ENCODE measurements at regions not wholly inside any gene's neighbourhood (a gene's known extent, or its start where the extent isn't known, plus 50 kb on each side); places are given as distances from the start of the nearest gene placed in this dataset.

DNA sequence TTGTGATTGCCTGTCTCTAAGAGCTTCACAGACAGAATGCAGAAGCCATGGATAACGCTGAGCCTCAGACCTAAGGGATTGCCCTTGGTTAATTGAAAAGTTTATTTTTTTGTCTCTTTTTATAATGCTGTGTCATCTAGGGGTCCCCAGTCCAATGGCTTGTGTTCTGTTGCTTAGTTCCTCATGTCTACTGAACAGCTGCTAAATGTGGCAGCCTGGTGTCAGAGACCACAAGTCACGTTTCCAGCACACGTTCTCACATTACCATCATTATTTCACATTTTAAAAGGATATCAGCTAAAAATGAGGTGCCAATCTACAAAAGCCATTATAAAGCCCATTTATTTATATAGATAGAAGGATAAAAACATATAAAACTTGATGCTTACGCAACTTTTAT is 1362.0 kb downstream of the PCDH9 start:
- no peak overlapping the region for H3K4me2 ChIP-seq (ENCODE audit: low read depth, low read length)
- TF ChIP-seq EZH2 (optimal IDR thresholded peaks at IDR 0.05; ENCODE audit: low read depth, low read length), result no peak
- TF ChIP-seq CTCF (IDR thresholded peaks at IDR 0.05; ENCODE audit: low read length), result no peak
- no peak for TF ChIP-seq EZH2phosphoT487 (IDR thresholded peaks at IDR 0.05; ENCODE audit: low read length)
- H3K9me2 ChIP-seq (replicated peaks; ENCODE audit: insufficient read depth, low read length), result no peaks in the 10 kb centered on the region
- no peaks in the 10 kb centered on the region for H4K20me1 ChIP-seq (ENCODE audit: insufficient read depth, low read length)
- DNase-seq, result no peak
- no peak overlapping the region for H2AFZ ChIP-seq (ENCODE audit: low read length)
- H3K9ac ChIP-seq (ENCODE audit: low read length), result no peak overlapping the region
- no peaks in the 10 kb centered on the region for H3K9me3 ChIP-seq (replicated peaks; ENCODE audit: insufficient read depth, low read length)
- no peak overlapping the region for H3K4me3 ChIP-seq (ENCODE audit: low read length)
- H3F3A ChIP-seq (ENCODE audit: insufficient read depth, low read length), result no peaks in the 10 kb centered on the region
- no peak overlapping the region for H3K27ac ChIP-seq (ENCODE audit: low read length)
- H3K27me3 ChIP-seq (replicated peaks; ENCODE audit: insufficient read depth, low read length), result no peaks in the 10 kb centered on the region
- H3K36me3 ChIP-seq (replicated peaks; ENCODE audit: insufficient read depth, low read length), result no peaks in the 10 kb centered on the region
- H3K4me1 ChIP-seq (ENCODE audit: low read length), result no peaks in the 10 kb centered on the region
- H3K79me2 ChIP-seq (ENCODE audit: low read length), result no peaks in the 10 kb centered on the region

DNA sequence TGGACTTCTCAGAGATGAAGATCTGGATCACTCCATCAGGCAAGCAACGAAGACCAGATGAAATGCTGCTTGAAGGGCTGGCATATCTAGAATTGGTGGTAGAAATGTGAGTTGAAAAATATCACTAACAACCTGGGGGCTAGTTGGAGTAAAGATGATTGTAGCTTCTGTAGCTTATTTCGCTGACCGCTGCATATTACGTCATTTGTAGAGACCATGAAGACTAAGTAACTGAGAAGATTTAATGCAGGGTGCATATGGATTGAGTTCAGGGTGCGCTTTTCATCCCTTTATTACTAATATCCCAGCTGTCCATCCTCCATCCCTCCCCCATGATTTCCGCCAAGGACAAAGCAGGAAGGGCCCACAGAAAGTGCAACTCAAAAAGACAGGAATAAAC is 1364.0 kb downstream of the PCDH9 start:
- H4K20me1 ChIP-seq (ENCODE audit: insufficient read depth, low read length), result no peaks in the 10 kb centered on the region
- H3K27ac ChIP-seq (ENCODE audit: low read length), result no peak overlapping the region
- no peaks in the 10 kb centered on the region for H3K36me3 ChIP-seq (replicated peaks; ENCODE audit: insufficient read depth, low read length)
- H3K27me3 ChIP-seq (replicated peaks; ENCODE audit: insufficient read depth, low read length), result no peaks in the 10 kb centered on the region
- TF ChIP-seq EZH2phosphoT487 (IDR thresholded peaks at IDR 0.05; ENCODE audit: low read length), result no peak
- no peak overlapping the region for H3K9ac ChIP-seq (ENCODE audit: low read length)
- H3K4me1 ChIP-seq (ENCODE audit: low read length), result no peaks in the 10 kb centered on the region
- no peaks in the 10 kb centered on the region for H3F3A ChIP-seq (ENCODE audit: insufficient read depth, low read length)
- H3K4me3 ChIP-seq (ENCODE audit: low read length), result no peak overlapping the region
- no peak overlapping the region for H3K4me2 ChIP-seq (ENCODE audit: low read depth, low read length)
- no peaks in the 10 kb centered on the region for H3K79me2 ChIP-seq (ENCODE audit: low read length)
- H3K9me2 ChIP-seq (replicated peaks; ENCODE audit: insufficient read depth, low read length), result no peaks in the 10 kb centered on the region
- no peak for DNase-seq
- no peak overlapping the region for H2AFZ ChIP-seq (ENCODE audit: low read length)
- H3K9me3 ChIP-seq (replicated peaks; ENCODE audit: insufficient read depth, low read length), result no peaks in the 10 kb centered on the region

- no peak for DNase-seq
- Histone ChIP-seq H4K20me1 (ENCODE audit: insufficient read depth, low read length) (no peaks in the 10 kb centered on the region), H3K9ac (ENCODE audit: low read length) (no peak overlapping the region), H3K9me2 (replicated peaks; ENCODE audit: insufficient read depth, low read length) (no peaks in the 10 kb centered on the region), H3K79me2 (ENCODE audit: low read length) (no peaks in the 10 kb centered on the region), H3K9me3 (replicated peaks; ENCODE audit: insufficient read depth, low read length) (no peaks in the 10 kb centered on the region), H2AFZ (ENCODE audit: low read length) (no peak overlapping the region), H3K4me3 (ENCODE audit: low read length) (no peak overlapping the region), H3K27me3 (replicated peaks; ENCODE audit: insufficient read depth, low read length) (no peaks in the 10 kb centered on the region), H3K36me3 (replicated peaks; ENCODE audit: insufficient read depth, low read length) (no peaks in the 10 kb centered on the region), H3F3A (ENCODE audit: insufficient read depth, low read length) (no peaks in the 10 kb centered on the region), H3K4me2 (ENCODE audit: low read depth, low read length) (no peak overlapping the region), H3K27ac (ENCODE audit: low read length) (no peak overlapping the region), H3K4me1 (ENCODE audit: low read length) (no peaks in the 10 kb centered on the region)
- no peak for TF ChIP-seq CTCF (IDR thresholded peaks at IDR 0.05; ENCODE audit: low read length)
Observed at GRCh38 chr13:65865206-65865605, 1364.9 kb downstream of the PCDH9 start.

DNA sequence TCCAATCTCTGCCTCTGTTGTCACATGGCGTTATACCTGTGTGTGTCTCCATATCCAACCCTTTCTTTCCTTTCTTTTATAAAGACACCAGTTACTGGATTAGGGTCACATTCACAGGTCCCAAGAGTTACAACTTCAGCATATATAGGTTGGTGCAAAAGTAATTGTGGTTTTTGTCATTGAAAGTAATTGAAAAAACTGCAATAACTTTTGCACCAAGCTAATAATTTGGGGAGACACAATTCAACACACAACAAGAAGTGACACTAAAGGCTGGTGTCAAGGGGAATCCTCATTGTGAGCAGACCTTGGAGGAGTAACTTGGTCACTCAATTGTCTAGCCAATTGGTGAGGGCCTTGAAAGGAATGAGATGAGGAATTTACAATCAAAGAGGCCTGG is 1366.1 kb downstream of the PCDH9 start:
- no peaks in the 10 kb centered on the region for H3K79me2 ChIP-seq (ENCODE audit: low read length)
- no peak overlapping the region for H2AFZ ChIP-seq (ENCODE audit: low read length)
- no peak overlapping the region for H3K9ac ChIP-seq (ENCODE audit: low read length)
- no peaks in the 10 kb centered on the region for H3K9me3 ChIP-seq (replicated peaks; ENCODE audit: insufficient read depth, low read length)
- no peak for DNase-seq
- H4K20me1 ChIP-seq (ENCODE audit: insufficient read depth, low read length), result no peaks in the 10 kb centered on the region
- H3K27ac ChIP-seq (ENCODE audit: low read length), result no peak overlapping the region
- no peak overlapping the region for H3K4me2 ChIP-seq (ENCODE audit: low read depth, low read length)
- no peaks in the 10 kb centered on the region for H3K9me2 ChIP-seq (replicated peaks; ENCODE audit: insufficient read depth, low read length)
- no peak for TF ChIP-seq EZH2phosphoT487 (IDR thresholded peaks at IDR 0.05; ENCODE audit: low read length)
- TF ChIP-seq EZH2 (optimal IDR thresholded peaks at IDR 0.05; ENCODE audit: low read depth, low read length), result no peak
- no peak for TF ChIP-seq CTCF (IDR thresholded peaks at IDR 0.05; ENCODE audit: low read length)
- H3K4me3 ChIP-seq (ENCODE audit: low read length), result no peak overlapping the region
- H3K36me3 ChIP-seq (replicated peaks; ENCODE audit: insufficient read depth, low read length), result no peaks in the 10 kb centered on the region
- H3K27me3 ChIP-seq (replicated peaks; ENCODE audit: insufficient read depth, low read length), result no peaks in the 10 kb centered on the region
- H3K4me1 ChIP-seq (ENCODE audit: low read length), result no peaks in the 10 kb centered on the region
- no peaks in the 10 kb centered on the region for H3F3A ChIP-seq (ENCODE audit: insufficient read depth, low read length)

Data from MM.1S (cell line).